PC-3 (cell line): ENCODE measurements at regions not wholly inside any gene's neighbourhood (a gene's known extent, or its start where the extent isn't known, plus 50 kb on each side); places are given as distances from the start of the nearest gene placed in this dataset.

Experiments used
- ATAC-seq: fragments of 200-7000 bp; cut with Tn5 transposase; 2 replicates; pipeline ENCODE4 v1.9.1; 2020; ENCODE audit warnings: mild to moderate bottlenecking, moderate library complexity
- BruUV-seq: library from RNA; stranded (reverse); fragments of 400-500 nt; replicated peaks from 2 replicates; lab custom pipeline; 2021; lab: Mats Ljungman, UMichigan
- CTCF ChIA-PET: fragments of 300-600 bp; sonication (Branson Sonifier 250); formaldehyde crosslinking; loops from one replicate; lab custom pipeline; 2022; ENCODE audit warnings: antibody characterized with exemption; lab: Charles Lee
- POLR2A ChIA-PET: fragments of 300-600 bp; sonication (Branson Sonifier 250); formaldehyde crosslinking; loops from one replicate; lab custom pipeline; 2022; ENCODE audit warnings: antibody characterized with exemption; ENCODE audit not compliant: unreplicated experiment; lab: Charles Lee
- DNase-seq: peaks from one replicate; pipeline ENCODE4 v3.0.0-alpha.2; 2015
- H2AFZ ChIP-seq: fragments of 300-600 bp; sonication (generic); 2 replicates; pipeline ENCODE4 v1.6.0; 2016; ENCODE audit warnings: antibody characterized with exemption, low read length
- H3F3A ChIP-seq: fragments of 300-600 bp; sonication (generic); one replicate; pipeline ENCODE4 v1.6.0; 2017; ENCODE audit warnings: antibody characterized with exemption, low read length, control low read depth, mild to moderate bottlenecking; ENCODE audit not compliant: unreplicated experiment
- H3K27ac ChIP-seq: fragments of 300-600 bp; sonication (generic); 2 replicates; pipeline ENCODE4 v1.5.1; 2016; ENCODE audit warnings: mild to moderate bottlenecking, low read length
- H3K27me3 ChIP-seq: fragments of 300-600 bp; sonication (generic); 2 replicates; pipeline ENCODE4 v1.6.1; 2016; ENCODE audit warnings: low read length, mixed read lengths
- H3K36me3 ChIP-seq: fragments of 300-600 bp; sonication (generic); 2 replicates; pipeline ENCODE4 v1.6.1; 2016; ENCODE audit warnings: low read depth, mixed run types, low read length, mixed read lengths
- H3K4me1 ChIP-seq: fragments of 300-600 bp; sonication (generic); 2 replicates; pipeline ENCODE4 v1.5.1; 2016; ENCODE audit warnings: low read length; ENCODE audit not compliant: insufficient read depth
- H3K4me2 ChIP-seq: fragments of 300-600 bp; sonication (generic); 2 replicates; pipeline ENCODE4 v1.6.0; 2016; ENCODE audit warnings: low read length
- H3K4me3 ChIP-seq: fragments of 300-600 bp; sonication (generic); 2 replicates; pipeline ENCODE4 v1.5.1; 2016; ENCODE audit warnings: mild to moderate bottlenecking, low read length, mixed read lengths
- H3K79me2 ChIP-seq: fragments of 300-600 bp; sonication (generic); 2 replicates; pipeline ENCODE4 v1.6.1; 2017; ENCODE audit warnings: low read length, mixed read lengths
- H3K9ac ChIP-seq: fragments of 300-600 bp; sonication (generic); 2 replicates; pipeline ENCODE4 v1.6.0; 2016; ENCODE audit warnings: mild to moderate bottlenecking, low read length
- H3K9me2 ChIP-seq: fragments of 300-600 bp; sonication (generic); replicated peaks from 2 replicates; pipeline ENCODE4 v1.6.1; 2016; ENCODE audit warnings: mixed run types, low read length, mixed read lengths
- H3K9me3 ChIP-seq: fragments of 300-600 bp; sonication (generic); 2 replicates; pipeline ENCODE4 v1.6.1; 2016; ENCODE audit warnings: low read length, mixed read lengths
- H4K20me1 ChIP-seq: fragments of 300-600 bp; sonication (generic); 2 replicates; pipeline ENCODE4 v1.6.1; 2016; ENCODE audit warnings: low read length, mixed read lengths
- CTCF ChIP-seq: fragments of 300-600 bp; sonication (generic); conservative IDR thresholded peaks from 2 replicates; pipeline ENCODE4 v1.5.1; 2017; ENCODE audit warnings: antibody characterized with exemption, low read depth, mild to moderate bottlenecking, low read length
- EZH2 ChIP-seq: fragments of 300-600 bp; sonication (generic); IDR thresholded peaks from one replicate; pipeline ENCODE4 v1.6.1; 2017; ENCODE audit warnings: antibody characterized with exemption, mild to moderate bottlenecking, low read length; ENCODE audit not compliant: unreplicated experiment
- EZH2phosphoT487 ChIP-seq: fragments of 300-600 bp; sonication (generic); IDR thresholded peaks from 2 replicates; pipeline ENCODE4 v1.6.1; 2018; ENCODE audit warnings: mild to moderate bottlenecking, antibody characterized with exemption, low read length, borderline replicate concordance
- intact Hi-C: fragments of 100-400 bp; cut with micrococcal nuclease; formaldehyde crosslinking; loops from 2 replicates; pipeline ENCODE4 v1.9.0; 2023

GRCh38 chr19:5392486-5392885 is 51.9 kb upstream of the PTPRS start:
- ChIA-PET CTCF (interaction anchor here (0.6 kb wide), 1 partner anchor 151 kb away, joined by 4 read pairs; no protein-coding TSS in a partner anchor), POLR2A (no interaction called here)
- H3K4me2 ChIP-seq: no peak overlapping the region
- no peak overlapping the region for H3K9ac ChIP-seq
- BruUV-seq: no TSS peak
- ATAC-seq (no peak), DNase-seq (no peak)
- H3K4me1 ChIP-seq: no peaks in the 10 kb centered on the region
- no peaks in the 10 kb centered on the region for H4K20me1 ChIP-seq
- H3K27me3 ChIP-seq: peaks cover 65% of the 10 kb centered on the region
- H3K36me3 ChIP-seq: no peaks in the 10 kb centered on the region
- no peak overlapping the region for H2AFZ ChIP-seq
- no peaks in the 10 kb centered on the region for H3K79me2 ChIP-seq
- H3K27ac ChIP-seq: no peak overlapping the region
- no peaks in the 10 kb centered on the region for H3K9me2 ChIP-seq
- TF ChIP-seq CTCF: no peak
- TF ChIP-seq EZH2phosphoT487: no peak
- TF ChIP-seq EZH2: no peak
- no peak overlapping the region for H3K4me3 ChIP-seq
- intact Hi-C loops: no loop called here
- no peaks in the 10 kb centered on the region for H3F3A ChIP-seq
- no peaks in the 10 kb centered on the region for H3K9me3 ChIP-seq

GRCh38 chr19:5393088-5393487 is 52.5 kb upstream of the PTPRS start:
- no TSS peak for BruUV-seq
- POLR2A ChIA-PET: no interaction called here
- no peak for DNase-seq
- no peaks in the 10 kb centered on the region for H4K20me1 ChIP-seq
- H2AFZ ChIP-seq: no peak overlapping the region
- H3K4me2 ChIP-seq: no peak overlapping the region
- H3K27me3 ChIP-seq: peaks cover 71% of the 10 kb centered on the region
- no peaks in the 10 kb centered on the region for H3K9me2 ChIP-seq
- ATAC-seq: no peak
- no peaks in the 10 kb centered on the region for H3K4me1 ChIP-seq
- no peaks in the 10 kb centered on the region for H3K79me2 ChIP-seq
- H3F3A ChIP-seq: no peaks in the 10 kb centered on the region
- intact Hi-C loops: no loop called here
- CTCF ChIA-PET: no interaction called here
- H3K9ac ChIP-seq: no peak overlapping the region
- H3K9me3 ChIP-seq: no peaks in the 10 kb centered on the region
- no peak overlapping the region for H3K27ac ChIP-seq
- TF ChIP-seq EZH2phosphoT487: no peak
- no peak for TF ChIP-seq EZH2
- no peak for TF ChIP-seq CTCF
- H3K36me3 ChIP-seq: no peaks in the 10 kb centered on the region
- H3K4me3 ChIP-seq: no peak overlapping the region

- TF ChIP-seq EZH2 (no peak), CTCF (no peak), EZH2phosphoT487 (no peak)
- H3K9me2 ChIP-seq: no peaks in the 10 kb centered on the region
- CTCF ChIA-PET: no interaction called here
- no peak overlapping the region for H3K9ac ChIP-seq
- peaks cover 75% of the 10 kb centered on the region for H3K27me3 ChIP-seq
- intact Hi-C loops: no loop called here
- H3K9me3 ChIP-seq: no peaks in the 10 kb centered on the region
- DNase-seq (no peak), ATAC-seq (no peak)
- no peak overlapping the region for H2AFZ ChIP-seq
- H3F3A ChIP-seq: no peaks in the 10 kb centered on the region
- no peak overlapping the region for H3K4me3 ChIP-seq
- H3K27ac ChIP-seq: no peak overlapping the region
- no peak overlapping the region for H3K4me2 ChIP-seq
- no TSS peak for BruUV-seq
- POLR2A ChIA-PET: no interaction called here
- no peaks in the 10 kb centered on the region for H3K79me2 ChIP-seq
- no peaks in the 10 kb centered on the region for H4K20me1 ChIP-seq
- H3K4me1 ChIP-seq: no peaks in the 10 kb centered on the region
- H3K36me3 ChIP-seq: no peaks in the 10 kb centered on the region
Observed at GRCh38 chr19:5394551-5395505, 54.2 kb upstream of the PTPRS start.
